Activated CD4-positive, alpha-beta T cell treated with anti-CD3 and anti-CD28 coated beads, Interleukin-2, amount 10 ng/mL, durations not matched to agents 24 days and 14 days (primary cell): ENCODE measurements at regions not wholly inside any gene's neighbourhood (a gene's known extent, or its start where the extent isn't known, plus 50 kb on each side); places are given as distances from the start of the nearest gene placed in this dataset.

Experiments used
- DNase-seq: peaks from one replicate; pipeline ENCODE4 v3.0.0; 2022
- H3K27ac Mint-ChIP-seq: one replicate; pipeline ENCODE4 v1.8.0; 2022; ENCODE audit warnings: mild to moderate bottlenecking, mixed read lengths
- H3K27me3 Mint-ChIP-seq: one replicate; pipeline ENCODE4 v1.8.0; 2022; ENCODE audit warnings: mixed read lengths
- H3K36me3 Mint-ChIP-seq: one replicate; pipeline ENCODE4 v1.8.0; 2022; ENCODE audit warnings: low read depth, mild to moderate bottlenecking, mixed read lengths
- H3K4me1 Mint-ChIP-seq: one replicate; pipeline ENCODE4 v1.8.0; 2021; ENCODE audit warnings: mixed read lengths
- H3K4me3 Mint-ChIP-seq: one replicate; pipeline ENCODE4 v1.8.0; 2022; ENCODE audit warnings: mild to moderate bottlenecking, moderate library complexity, mixed read lengths
- H3K9me3 Mint-ChIP-seq: one replicate; pipeline ENCODE4 v1.8.0; 2021; ENCODE audit warnings: mixed read lengths
- intact Hi-C: fragments of 100-400 bp; cut with micrococcal nuclease; formaldehyde crosslinking; loops from one replicate; pipeline ENCODE4 v1.15.1; 2023

DNA sequence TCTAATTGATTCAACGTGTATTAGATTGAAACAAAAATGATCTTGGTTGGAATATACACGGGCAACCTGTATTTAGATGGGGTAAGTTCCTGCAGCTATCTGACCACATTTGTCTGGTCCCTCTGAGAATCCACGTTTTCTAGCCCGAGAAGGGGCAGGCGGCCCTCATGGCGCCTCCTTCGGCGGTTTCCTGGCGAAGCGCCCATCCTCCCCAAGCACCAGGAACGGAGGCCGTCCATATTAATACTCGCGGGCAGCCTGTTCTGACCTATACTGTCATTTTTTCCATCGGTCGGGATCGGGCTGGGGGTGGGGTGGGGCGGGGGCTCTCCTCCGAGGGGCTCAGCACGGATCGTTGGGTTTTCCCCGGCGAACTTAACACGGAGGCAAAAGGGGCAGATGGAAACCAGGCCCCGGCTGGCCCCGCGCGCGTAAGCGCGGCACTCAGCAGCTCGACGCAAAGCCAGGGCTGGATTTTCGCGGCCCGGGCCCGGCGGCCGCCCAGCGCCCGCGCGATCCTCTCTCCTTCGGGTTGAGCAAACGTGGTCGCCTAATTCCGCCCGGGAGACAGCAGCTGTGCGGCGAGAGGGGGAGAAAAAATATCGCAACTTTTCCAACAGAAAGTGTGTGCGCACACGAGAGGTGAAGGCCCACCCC, 77.2 kb upstream of the BCOR start:
- intact Hi-C loops: loop anchor here (1.0 to 10.0 kb wide), 13 partner anchors 22 to 1368 kb away; partner anchors contain the start of gene BCOR
- Mint-ChIP-seq H3K36me3 (no peaks in the 10 kb centered on the region), H3K27me3 (no peaks in the 10 kb centered on the region), H3K27ac (peak overlapping the region; percentile 99), H3K9me3 (peaks cover 2% of the 10 kb centered on the region), H3K4me1 (peaks cover 31% of the 10 kb centered on the region), H3K4me3 (peak overlapping the region; percentile 93)
- peak; percentile 78 for DNase-seq

DNA sequence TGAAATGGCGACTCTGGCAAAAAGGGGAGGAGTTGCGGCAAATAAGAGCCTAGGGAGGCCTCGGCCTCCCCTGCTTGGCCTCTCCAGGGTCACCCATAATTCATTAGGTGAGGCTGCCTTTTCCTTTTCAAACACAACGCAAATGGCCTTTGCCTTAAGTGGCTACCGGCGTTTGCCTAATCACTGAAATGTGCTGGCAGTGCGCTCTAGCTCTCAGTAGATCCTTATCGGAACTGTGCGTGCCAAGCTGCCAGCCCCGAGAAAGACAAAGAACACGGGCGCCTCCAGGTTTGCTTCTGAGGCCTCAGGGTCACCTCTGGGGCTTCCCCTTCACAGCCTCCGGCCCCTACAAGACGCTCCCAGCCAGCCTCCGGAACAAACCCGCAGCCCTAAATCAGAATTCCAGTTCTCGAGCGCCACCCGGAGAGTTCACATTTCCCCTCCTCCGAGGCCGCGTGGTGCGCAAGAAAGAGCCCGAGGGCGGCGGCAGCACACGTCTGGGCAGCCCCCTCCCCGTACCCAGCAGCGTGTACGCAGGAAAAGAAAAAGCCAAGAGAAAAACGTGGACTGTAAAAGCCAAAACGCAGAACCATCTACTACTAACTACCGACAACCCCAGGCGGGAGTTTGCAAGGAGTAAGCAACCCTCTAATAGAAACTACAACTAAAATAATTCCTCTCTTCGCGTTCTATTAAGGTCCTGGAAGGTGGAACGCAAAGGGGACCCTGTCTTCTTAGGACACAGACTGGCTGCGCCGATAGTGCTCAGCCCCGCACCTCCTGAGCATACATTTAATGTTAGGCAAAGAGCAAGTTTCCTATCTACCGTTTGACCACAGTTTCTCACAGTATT, 76.5 kb upstream of the BCOR start:
- peak; percentile 84 for DNase-seq
- peak overlapping the region; percentile 99 for H3K27ac Mint-ChIP-seq

DNA sequence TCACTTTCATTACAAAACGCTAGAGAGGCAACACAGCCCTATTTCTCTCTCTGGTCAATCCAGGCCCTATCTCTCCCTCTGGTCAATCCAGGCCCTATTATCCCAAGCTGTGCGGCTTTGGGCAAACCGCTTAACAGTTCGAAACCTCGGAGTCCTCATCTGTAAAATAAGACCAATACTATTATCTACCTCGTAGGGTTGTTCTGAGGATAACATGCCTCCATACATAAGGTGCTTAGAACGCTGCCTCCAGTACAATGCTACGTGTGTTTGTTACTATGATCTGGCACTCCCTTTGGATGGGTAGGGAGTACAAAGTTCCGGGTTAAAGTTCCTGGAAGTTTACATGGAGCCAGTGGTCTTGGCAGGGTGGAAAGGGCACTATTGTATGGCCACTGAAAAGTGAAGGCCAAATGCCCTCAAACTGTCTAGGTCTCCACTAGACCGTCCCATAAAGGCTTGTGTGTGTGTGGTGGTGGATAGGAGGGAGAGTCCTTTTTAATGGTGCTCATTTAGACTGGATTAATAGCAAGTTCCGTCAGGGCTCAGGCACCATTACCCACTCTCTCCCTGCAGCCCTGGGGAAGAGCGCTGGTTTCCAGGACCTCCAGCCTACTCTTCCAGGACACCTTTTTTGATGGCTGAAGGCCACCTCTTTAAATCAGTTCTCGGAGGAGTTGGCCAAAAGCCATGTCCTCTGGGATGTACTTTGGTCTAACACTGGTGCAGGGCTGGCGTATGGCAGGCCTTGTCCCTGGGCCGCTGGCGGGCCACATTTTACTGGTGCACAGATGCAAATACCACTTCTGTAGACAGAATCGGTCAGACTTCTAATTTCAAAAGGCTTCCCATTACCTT, 75.6 kb upstream of the BCOR start:
- no peak for DNase-seq
- H3K27ac Mint-ChIP-seq: peak overlapping the region; percentile 99

More for the DNA sequence above, 76.5 kb upstream of the BCOR start:
- intact Hi-C loops: loop anchor here (1.0 to 10.0 kb wide), 12 partner anchors 21 to 1367 kb away; partner anchors contain the start of gene BCOR
- Mint-ChIP-seq H3K36me3 (no peaks in the 10 kb centered on the region), H3K4me3 (peak overlapping the region; percentile 93), H3K27me3 (no peaks in the 10 kb centered on the region), H3K9me3 (no peaks in the 10 kb centered on the region), H3K4me1 (peaks cover 34% of the 10 kb centered on the region)

DNA sequence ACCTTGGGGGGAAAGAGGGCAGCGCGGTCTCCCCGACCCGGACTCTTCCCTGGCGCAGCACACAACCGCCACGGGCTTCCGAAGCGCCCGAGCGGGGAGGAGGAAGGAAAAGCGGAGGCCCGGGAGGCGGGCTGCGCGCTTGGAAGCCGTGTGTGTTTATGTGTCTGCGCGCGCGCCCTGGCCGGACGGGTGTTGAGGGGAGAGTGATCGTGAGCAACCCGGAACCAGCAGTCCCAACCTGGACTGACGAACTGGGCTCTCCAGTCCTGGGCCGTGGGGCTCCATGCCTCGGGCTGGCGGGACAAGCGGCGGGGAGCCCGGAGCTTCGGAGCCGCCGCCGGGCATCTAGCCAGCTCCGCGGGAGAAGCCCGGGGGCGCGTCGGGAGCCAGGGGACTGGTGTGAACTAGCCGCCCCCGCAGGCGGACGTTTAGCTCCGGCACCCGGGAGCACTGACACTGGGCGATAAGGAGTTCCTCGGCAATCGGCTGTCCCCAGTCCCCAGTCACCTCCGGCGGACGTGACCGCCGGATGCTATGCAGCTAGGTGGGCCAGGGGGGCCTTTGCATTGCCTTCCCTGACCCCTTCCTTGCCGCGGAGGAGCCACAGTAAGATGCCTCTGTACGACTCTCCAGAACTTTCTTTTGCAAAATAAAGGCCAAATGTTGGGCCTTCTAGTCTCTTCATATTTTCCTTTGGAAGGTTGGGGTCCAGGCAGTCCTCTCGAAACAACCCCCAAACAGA, 74.8 kb upstream of the BCOR start:
- peaks cover 38% of the 10 kb centered on the region for H3K4me1 Mint-ChIP-seq
- H3K36me3 Mint-ChIP-seq: no peaks in the 10 kb centered on the region
- H3K27ac Mint-ChIP-seq: peak overlapping the region; percentile 99
- no peaks in the 10 kb centered on the region for H3K27me3 Mint-ChIP-seq
- peak overlapping the region; percentile 93 for H3K4me3 Mint-ChIP-seq
- no peaks in the 10 kb centered on the region for H3K9me3 Mint-ChIP-seq
- peak; percentile 78 for DNase-seq
- intact Hi-C loops: loop anchor here (5.0 to 10.0 kb wide), 7 partner anchors 95 to 1365 kb away; no protein-coding TSS in a partner anchor

More for the DNA sequence above, 75.6 kb upstream of the BCOR start:
- intact Hi-C loops: loop anchor here (5.0 to 10.0 kb wide), 7 partner anchors 94 to 1366 kb away; no protein-coding TSS in a partner anchor
- H3K4me1 Mint-ChIP-seq: peaks cover 34% of the 10 kb centered on the region
- no peaks in the 10 kb centered on the region for H3K36me3 Mint-ChIP-seq
- H3K27me3 Mint-ChIP-seq: no peaks in the 10 kb centered on the region
- H3K4me3 Mint-ChIP-seq: peak overlapping the region; percentile 93
- H3K9me3 Mint-ChIP-seq: no peaks in the 10 kb centered on the region

- peak; percentile 81 for DNase-seq
- intact Hi-C loops: loop anchor here (5.0 to 10.0 kb wide), 7 partner anchors 96 to 1364 kb away; no protein-coding TSS in a partner anchor
- Mint-ChIP-seq H3K27ac (peak overlapping the region; percentile 93), H3K4me3 (peak overlapping the region; percentile 93), H3K4me1 (peaks cover 42% of the 10 kb centered on the region), H3K9me3 (no peaks in the 10 kb centered on the region), H3K36me3 (no peaks in the 10 kb centered on the region), H3K27me3 (no peaks in the 10 kb centered on the region)
Observed at GRCh38 chrX:40171513-40172400, 74.0 kb upstream of the BCOR start.

DNA sequence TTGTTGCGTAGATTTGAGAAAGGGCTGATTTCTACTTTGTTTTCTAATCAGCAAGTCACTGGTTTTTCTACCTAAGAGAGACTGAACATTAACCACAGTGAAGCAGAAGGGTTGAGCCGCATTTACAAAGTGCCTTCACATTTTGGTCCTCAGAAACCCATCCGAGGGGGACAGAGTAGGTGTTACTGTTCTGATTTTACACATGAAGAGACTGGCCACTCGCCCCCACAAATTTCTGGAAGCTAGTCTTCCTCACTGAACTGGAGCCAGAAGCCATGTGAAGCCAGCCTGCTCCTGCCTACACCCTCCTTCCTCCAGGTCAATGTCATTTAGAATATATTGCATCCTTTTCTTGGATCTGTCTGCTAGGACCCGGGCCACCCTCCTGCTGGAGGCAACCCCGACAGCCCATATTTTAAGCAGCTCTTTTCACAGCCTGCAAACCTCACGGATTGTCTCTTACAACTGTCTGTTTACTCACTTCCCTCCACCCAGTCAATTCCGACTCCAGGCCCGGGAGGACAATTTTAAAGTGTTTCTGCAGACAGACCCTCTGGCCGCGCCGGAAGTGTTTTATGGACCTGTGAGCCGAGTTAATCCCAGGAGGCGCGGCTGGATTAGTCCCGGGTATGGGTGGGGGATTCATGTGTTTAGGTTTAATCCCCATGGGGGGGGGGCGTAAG, 73.2 kb upstream of the BCOR start:
- Mint-ChIP-seq H3K27me3 (no peaks in the 10 kb centered on the region), H3K4me1 (peaks cover 44% of the 10 kb centered on the region)

GRCh38 chrX:40169193-40170101, 71.7 kb upstream of the BCOR start:
- H3K36me3 Mint-ChIP-seq: no peaks in the 10 kb centered on the region
- peak overlapping the region; percentile 93 for H3K27ac Mint-ChIP-seq
- DNase-seq: peak; percentile 93
- intact Hi-C loops: loop anchor here (1.0 to 10.0 kb wide), 10 partner anchors 15 to 1362 kb away; no protein-coding TSS in a partner anchor
- no peaks in the 10 kb centered on the region for H3K9me3 Mint-ChIP-seq
- peak overlapping the region; percentile 93 for H3K4me3 Mint-ChIP-seq
- H3K27me3 Mint-ChIP-seq: peaks cover under 1% of the 10 kb centered on the region
- H3K4me1 Mint-ChIP-seq: peaks cover 44% of the 10 kb centered on the region

More for the DNA sequence above, 73.2 kb upstream of the BCOR start:
- Mint-ChIP-seq H3K9me3 (no peaks in the 10 kb centered on the region), H3K4me3 (peak overlapping the region; percentile 93), H3K27ac (peak overlapping the region; percentile 93), H3K36me3 (no peaks in the 10 kb centered on the region)
- DNase-seq: peak; percentile 72
- intact Hi-C loops: loop anchor here (5.0 to 10.0 kb wide), 7 partner anchors 96 to 1364 kb away; no protein-coding TSS in a partner anchor

DNA sequence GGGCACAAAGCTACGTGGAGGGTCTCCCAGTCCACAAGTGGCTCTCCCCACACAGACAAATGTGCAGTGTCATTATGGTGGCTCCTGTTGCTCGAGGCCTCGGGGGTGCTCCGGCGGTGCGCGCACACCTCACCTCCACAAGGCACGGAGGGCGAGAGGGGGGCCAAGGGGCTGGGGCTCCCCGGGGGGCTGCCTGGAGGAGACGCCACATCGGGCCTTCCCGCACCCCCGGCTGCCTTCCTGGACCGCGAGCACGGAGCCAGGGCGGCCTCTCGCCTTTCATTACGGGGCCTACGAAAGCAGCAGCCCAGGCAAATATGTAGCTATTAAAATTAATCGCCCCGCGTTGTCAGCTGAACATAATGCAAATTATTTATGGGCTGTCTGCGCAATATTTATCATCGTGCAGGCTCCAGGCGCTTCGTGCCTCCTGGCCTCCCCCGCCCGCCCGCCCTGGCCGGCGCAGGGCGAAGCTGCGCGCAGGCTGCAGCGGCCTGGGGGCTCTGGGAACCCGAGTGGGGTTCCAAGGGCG, 70.8 kb upstream of the BCOR start:
- H3K27ac Mint-ChIP-seq: peak overlapping the region; percentile 80

DNA sequence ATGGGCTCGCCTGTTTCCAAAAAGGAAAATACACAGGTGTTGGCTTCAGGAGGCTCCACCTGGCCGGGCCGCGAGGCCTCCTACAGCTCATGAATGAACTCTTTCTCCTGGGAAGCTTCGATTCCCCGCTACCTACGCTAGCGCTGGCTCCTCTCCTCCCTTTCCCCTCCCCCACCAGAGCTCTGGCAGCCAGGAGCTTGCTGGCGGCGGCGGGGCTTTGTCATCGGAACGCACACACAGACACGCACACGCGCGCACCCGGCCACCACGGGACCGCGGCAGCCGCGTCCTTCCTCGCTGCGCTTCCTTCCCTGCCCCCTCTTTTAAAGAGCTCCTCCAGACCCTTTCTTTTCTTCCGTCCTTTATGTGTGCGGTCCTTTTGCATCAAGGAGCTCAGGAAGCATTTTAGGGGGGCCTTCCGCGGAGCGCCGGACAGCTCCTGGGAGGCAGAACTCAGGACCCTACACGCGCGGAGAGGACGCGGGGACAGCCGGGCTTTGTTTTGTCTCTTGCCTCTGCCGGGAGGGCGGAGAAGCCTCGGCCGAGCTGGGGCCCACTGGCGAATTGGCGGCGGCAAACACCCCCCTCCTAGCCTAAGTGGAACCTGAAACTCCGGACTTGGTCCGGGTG, 70.2 kb upstream of the BCOR start:
- Mint-ChIP-seq H3K36me3 (no peaks in the 10 kb centered on the region), H3K27ac (peak overlapping the region; percentile 80), H3K9me3 (no peaks in the 10 kb centered on the region), H3K4me3 (peak overlapping the region; percentile 79), H3K4me1 (peaks cover 37% of the 10 kb centered on the region), H3K27me3 (peaks cover 2% of the 10 kb centered on the region)
- intact Hi-C loops: loop anchor here (2.0 to 5.0 kb wide), 2 partner anchors 13 to 311 kb away; no protein-coding TSS in a partner anchor
- DNase-seq: peak; percentile 74

More for the DNA sequence above, 70.8 kb upstream of the BCOR start:
- Mint-ChIP-seq H3K36me3 (no peaks in the 10 kb centered on the region), H3K27me3 (peaks cover 2% of the 10 kb centered on the region), H3K4me1 (peaks cover 39% of the 10 kb centered on the region), H3K4me3 (peak overlapping the region; percentile 79), H3K9me3 (no peaks in the 10 kb centered on the region)
- intact Hi-C loops: loop anchor here (1.0 to 5.0 kb wide), 3 partner anchors 14 to 311 kb away; no protein-coding TSS in a partner anchor
- no peak for DNase-seq

DNA sequence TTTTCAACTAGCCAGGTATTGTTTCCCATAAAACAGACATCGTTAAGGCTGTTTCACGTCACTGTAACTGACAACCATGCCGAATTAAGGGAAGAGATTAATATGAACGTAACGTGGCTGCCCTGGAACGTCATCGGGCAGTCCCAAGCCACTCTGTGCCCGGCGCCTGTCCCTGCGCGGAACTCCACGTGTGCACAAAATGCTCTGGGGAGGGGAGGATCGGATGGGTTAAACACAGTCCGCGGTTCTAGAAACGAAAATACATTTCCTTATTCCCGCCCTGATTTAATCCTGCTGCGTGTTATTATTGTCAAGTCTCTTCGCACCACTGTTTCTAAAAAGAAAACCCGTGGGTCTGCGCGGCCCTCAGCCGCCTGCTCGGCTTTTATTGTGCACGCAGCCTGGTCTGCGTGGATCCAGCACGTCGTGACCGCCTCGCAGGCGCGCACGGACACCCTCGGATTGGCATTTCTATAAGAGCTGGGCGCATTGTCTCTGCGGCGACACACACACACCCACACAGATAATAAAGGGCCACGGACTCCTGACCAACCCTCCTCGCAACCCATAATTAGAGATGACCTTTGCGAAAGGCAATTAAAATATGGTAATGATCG, 69.6 kb upstream of the BCOR start:
- H3K4me3 Mint-ChIP-seq: peak overlapping the region; percentile 79
- H3K27ac Mint-ChIP-seq: peak overlapping the region; percentile 80
- peak; percentile 66 for DNase-seq
- H3K27me3 Mint-ChIP-seq: peaks cover 2% of the 10 kb centered on the region
- H3K4me1 Mint-ChIP-seq: peaks cover 35% of the 10 kb centered on the region
- H3K9me3 Mint-ChIP-seq: no peaks in the 10 kb centered on the region
- no peaks in the 10 kb centered on the region for H3K36me3 Mint-ChIP-seq
- intact Hi-C loops: loop anchor here (5.0 kb wide), 1 partner anchor 310 kb away; no protein-coding TSS in a partner anchor
